HG02642 (cell line): ENCODE measurements at regions not wholly inside any gene's neighbourhood (a gene's known extent, or its start where the extent isn't known, plus 50 kb on each side); places are given as distances from the start of the nearest gene placed in this dataset.
"Not testable (repeated sequence)": the region's sequence is repeated elsewhere in the genome, so short reads cannot be mapped to it uniquely, and the experiment has no call there.

Source experiments
- ATAC-seq: cut with Tn5 transposase; IDR thresholded peaks from one replicate; pipeline ENCODE4 v1.9.1; 2021; ENCODE audit warnings: mild to moderate bottlenecking; ENCODE audit not compliant: unreplicated experiment, poor library complexity

GRCh38 chr6:144662812-144663365 lies 377.8 kb downstream of the UTRN start:
- ATAC-seq, result no peak

GRCh38 chr6:144664281-144664680 lies 379.1 kb downstream of the UTRN start:
- ATAC-seq, result no peak

GRCh38 chr6:144664947-144665346 lies 379.8 kb downstream of the UTRN start:
- no peak for ATAC-seq

- ATAC-seq, result no peak
These were observed 380.9 kb downstream of the UTRN start for GRCh38 chr6:144665932-144666450.

GRCh38 chr6:144666781-144667180 lies 381.6 kb downstream of the UTRN start:
- no peak for ATAC-seq

GRCh38 chr6:144667532-144668503 lies 382.7 kb downstream of the UTRN start:
- ATAC-seq, result no peak

- ATAC-seq, result not testable (repeated sequence)
These were observed 385.1 kb downstream of the UTRN start for GRCh38 chr6:144670259-144670658.

- no peak for ATAC-seq
These were observed 388.7 kb downstream of the UTRN start for GRCh38 chr6:144673807-144674206.

GRCh38 chr6:144675231-144675861 lies 390.2 kb downstream of the UTRN start:
- ATAC-seq, result no peak

GRCh38 chr6:144676310-144676709 lies 391.2 kb downstream of the UTRN start:
- ATAC-seq, result not testable (repeated sequence)

- ATAC-seq, result not testable (repeated sequence)
These were observed 392.1 kb downstream of the UTRN start for GRCh38 chr6:144677263-144677662.

GRCh38 chr6:144678844-144679243 lies 393.7 kb downstream of the UTRN start:
- no peak for ATAC-seq

GRCh38 chr6:144681334-144681733 lies 396.2 kb downstream of the UTRN start:
- no peak for ATAC-seq

- ATAC-seq, result no peak
These were observed 398.3 kb downstream of the UTRN start for GRCh38 chr6:144683216-144684070.

GRCh38 chr6:144688713-144689112 lies 403.6 kb downstream of the UTRN start:
- ATAC-seq, result no peak

- no peak for ATAC-seq
These were observed 404.4 kb downstream of the UTRN start for GRCh38 chr6:144689503-144690040.

GRCh38 chr6:144690133-144690532 lies 405.0 kb downstream of the UTRN start:
- ATAC-seq, result no peak

- ATAC-seq, result no peak
These were observed 405.5 kb downstream of the UTRN start for GRCh38 chr6:144690666-144691065.

- ATAC-seq, result not testable (repeated sequence)
These were observed 406.9 kb downstream of the UTRN start for GRCh38 chr6:144692050-144692449.
